AG09309 (cell line): ENCODE measurements at regions not wholly inside any gene's neighbourhood (a gene's known extent, or its start where the extent isn't known, plus 50 kb on each side); places are given as distances from the start of the nearest gene placed in this dataset.

ENCODE experiments used
- DNase-seq: peaks from one replicate; pipeline ENCODE4 v3.0.0-alpha.2; 2010; ENCODE audit warnings: low read depth
- H3K4me3 ChIP-seq: 2 replicates; pipeline ENCODE4 v1.5.1; 2011; ENCODE audit warnings: mild to moderate bottlenecking, low read depth, low read length, moderate library complexity; ENCODE audit not compliant: control insufficient read depth
- CTCF ChIP-seq: IDR thresholded peaks from 2 replicates; pipeline ENCODE4 v1.5.1; 2011; ENCODE audit warnings: mild to moderate bottlenecking, low read depth, low read length, inconsistent platforms; ENCODE audit not compliant: insufficient read depth, control insufficient read depth; ENCODE audit errors: missing control alignments

- no peak for TF ChIP-seq CTCF
These were observed 107.8 kb upstream of the HS3ST5 start for GRCh38 chr6:114450631-114451030.

GRCh38 chr6:114449659-114450058 lies 106.8 kb upstream of the HS3ST5 start:
- TF ChIP-seq CTCF = no peak
- no peak overlapping the region for H3K4me3 ChIP-seq
- DNase-seq = no peak

More at GRCh38 chr6:114450631-114451030, 107.8 kb upstream of the HS3ST5 start:
- DNase-seq = no peak
- no peak overlapping the region for H3K4me3 ChIP-seq

GRCh38 chr6:114446342-114446741 lies 103.5 kb upstream of the HS3ST5 start:
- no peak for TF ChIP-seq CTCF
- no peak overlapping the region for H3K4me3 ChIP-seq
- DNase-seq = no peak

GRCh38 chr6:114445846-114446245 lies 103.0 kb upstream of the HS3ST5 start:
- H3K4me3 ChIP-seq = no peak overlapping the region
- no peak for DNase-seq
- no peak for TF ChIP-seq CTCF

GRCh38 chr6:114439411-114439810 lies 96.6 kb upstream of the HS3ST5 start:
- no peak for DNase-seq
- no peak overlapping the region for H3K4me3 ChIP-seq
- TF ChIP-seq CTCF = no peak

- H3K4me3 ChIP-seq = no peak overlapping the region
- no peak for TF ChIP-seq CTCF
- DNase-seq = no peak
These were observed 94.4 kb upstream of the HS3ST5 start for GRCh38 chr6:114437235-114437634.

GRCh38 chr6:114436691-114437090 lies 93.9 kb upstream of the HS3ST5 start:
- TF ChIP-seq CTCF = no peak
- DNase-seq = no peak
- H3K4me3 ChIP-seq = no peak overlapping the region
